GM21737 (cell line): ENCODE measurements at regions not wholly inside any gene's neighbourhood (a gene's known extent, or its start where the extent isn't known, plus 50 kb on each side); places are given as distances from the start of the nearest gene placed in this dataset.
"Not testable (repeated sequence)": the region's sequence is repeated elsewhere in the genome, so short reads cannot be mapped to it uniquely, and the experiment has no call there.

Experiments used
- ATAC-seq: cut with Tn5 transposase; IDR thresholded peaks from one replicate; pipeline ENCODE4 v1.9.1; 2021; ENCODE audit warnings: mild to moderate bottlenecking, moderate library complexity; ENCODE audit not compliant: unreplicated experiment

DNA sequence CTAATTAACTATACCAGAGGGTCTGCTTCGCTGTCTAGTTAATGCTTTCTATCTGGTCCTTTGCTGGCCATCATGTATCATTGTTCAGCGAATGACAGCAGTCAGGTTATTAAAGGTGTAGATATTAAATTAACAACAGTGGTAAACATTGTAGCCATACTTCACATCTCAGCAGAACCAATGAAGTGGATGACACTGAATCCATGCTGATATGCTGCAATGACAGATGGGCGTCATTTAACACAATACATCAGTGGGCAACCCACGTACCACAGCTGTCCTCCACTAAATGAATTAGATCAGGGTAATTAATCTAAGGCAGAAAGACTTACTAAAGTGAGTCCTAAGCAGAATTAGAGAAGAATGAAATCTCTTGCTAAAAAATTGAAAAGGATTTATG is 767.2 kb downstream of the NXPH1 start:
- no peak for ATAC-seq

- ATAC-seq = no peak
Observed at GRCh38 chr7:9201928-9202327, 768.5 kb downstream of the NXPH1 start.

DNA sequence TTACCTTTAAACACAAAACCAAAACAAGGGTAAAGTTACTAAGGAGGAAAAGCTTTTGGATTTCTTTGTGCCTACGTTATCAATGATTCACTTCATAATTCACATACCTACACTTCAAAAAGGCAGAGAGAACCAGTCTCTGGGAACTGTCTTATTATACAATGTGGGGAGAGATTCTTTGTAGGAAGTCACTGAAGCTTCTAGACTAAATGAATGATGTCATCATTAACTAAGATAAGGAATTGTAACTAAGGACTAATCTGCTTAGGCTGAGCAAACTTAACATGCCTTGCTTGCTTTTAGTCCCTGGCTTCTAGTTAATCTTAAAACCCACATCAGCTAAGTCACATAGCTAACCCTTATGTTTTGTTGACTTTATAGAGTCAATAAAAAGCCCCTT is 771.2 kb downstream of the NXPH1 start:
- no peak for ATAC-seq

- no peak for ATAC-seq
Observed at GRCh38 chr7:9210114-9210513, 776.7 kb downstream of the NXPH1 start.

DNA sequence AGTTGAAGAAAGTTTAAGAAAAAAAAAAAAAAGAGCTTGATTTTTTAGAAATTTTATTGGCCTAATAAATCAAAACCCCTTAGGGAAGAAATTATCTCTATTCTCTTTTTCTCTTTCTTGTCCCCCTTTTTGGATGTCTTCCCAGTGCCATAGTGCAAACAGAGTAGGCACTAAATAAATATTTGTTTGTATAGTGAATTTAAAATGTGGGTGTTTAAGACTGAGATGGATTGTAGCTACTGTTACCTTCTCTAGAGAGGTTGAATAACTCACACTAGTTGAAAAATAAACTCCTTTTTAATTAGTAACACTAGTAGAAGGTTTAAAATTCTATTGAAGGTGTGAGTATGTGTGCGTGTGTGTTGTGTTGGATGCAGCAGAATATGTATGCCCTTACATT is 783.8 kb downstream of the NXPH1 start:
- no peak for ATAC-seq

GRCh38 chr7:9226500-9226899 is 793.1 kb downstream of the NXPH1 start:
- no peak for ATAC-seq

DNA sequence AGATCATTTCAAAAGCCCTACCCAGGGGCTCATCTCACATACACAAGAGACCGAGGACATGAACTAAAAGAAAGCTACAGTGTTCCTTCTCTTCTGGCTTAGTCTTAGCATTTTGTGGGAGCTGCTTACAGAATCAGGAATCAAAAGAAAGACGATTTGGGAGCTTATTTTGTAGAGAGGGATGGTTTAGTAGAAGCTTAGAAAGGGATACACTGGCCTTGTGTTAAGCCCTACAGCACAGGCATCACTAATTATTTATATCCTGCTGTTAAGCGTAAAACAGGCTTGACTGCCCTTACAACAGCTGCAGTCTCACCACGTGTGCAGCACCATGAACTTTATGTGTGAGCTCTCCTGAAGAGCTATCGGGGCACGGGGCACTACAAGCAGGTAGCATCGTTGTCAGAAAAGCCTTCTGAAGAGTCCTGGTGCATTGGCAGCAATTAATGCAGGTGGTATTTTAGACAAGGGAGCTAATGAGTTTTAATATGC is 798.3 kb downstream of the NXPH1 start:
- ATAC-seq = no peak

- no peak for ATAC-seq
Observed at GRCh38 chr7:9240001-9240400, 806.6 kb downstream of the NXPH1 start.

- ATAC-seq = no peak
Observed at GRCh38 chr7:9241826-9242225, 808.4 kb downstream of the NXPH1 start.

- ATAC-seq = no peak
Observed at GRCh38 chr7:9242636-9243035, 809.2 kb downstream of the NXPH1 start.

- ATAC-seq = no peak
Observed at GRCh38 chr7:9250876-9251275, 817.5 kb downstream of the NXPH1 start.

- no peak for ATAC-seq
Observed at GRCh38 chr7:9264395-9264794, 831.0 kb downstream of the NXPH1 start.

DNA sequence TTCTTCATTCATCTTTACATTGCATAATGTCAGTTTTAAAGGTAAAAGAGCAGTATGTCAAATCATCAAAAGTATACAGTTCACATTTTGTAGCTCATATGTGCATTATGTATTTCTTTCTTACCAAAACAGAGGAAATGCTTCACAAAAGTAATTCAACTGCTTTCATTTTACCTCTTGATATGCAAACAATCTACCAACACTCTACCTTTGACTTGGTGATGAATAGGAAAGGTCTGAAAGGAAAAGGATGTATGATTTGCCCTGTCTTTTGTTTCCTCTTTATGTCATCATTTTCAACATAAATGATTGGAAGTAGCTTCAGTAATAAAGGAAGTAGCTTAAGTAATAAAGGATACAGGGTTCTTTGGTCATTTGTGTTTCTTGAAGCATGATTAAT is 846.7 kb downstream of the NXPH1 start:
- no peak for ATAC-seq

DNA sequence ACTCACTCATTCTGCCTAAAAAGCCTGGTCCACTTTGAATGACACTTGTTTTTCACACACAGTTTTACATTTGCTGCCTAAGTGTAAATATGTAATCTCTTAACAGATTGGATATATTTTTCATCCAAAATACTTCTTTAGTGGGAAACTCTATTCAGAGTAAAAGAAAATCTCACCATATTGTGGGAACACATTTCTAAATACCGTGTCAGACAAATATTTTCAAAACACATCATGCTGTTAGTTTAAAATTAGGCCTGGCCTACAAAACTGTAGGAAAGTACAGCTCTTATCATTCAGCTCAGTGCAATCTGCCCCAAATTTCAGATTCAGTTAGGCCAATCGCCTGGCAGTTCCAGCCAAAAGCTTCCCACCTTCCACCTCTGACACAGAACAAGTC is 849.8 kb downstream of the NXPH1 start:
- no peak for ATAC-seq

DNA sequence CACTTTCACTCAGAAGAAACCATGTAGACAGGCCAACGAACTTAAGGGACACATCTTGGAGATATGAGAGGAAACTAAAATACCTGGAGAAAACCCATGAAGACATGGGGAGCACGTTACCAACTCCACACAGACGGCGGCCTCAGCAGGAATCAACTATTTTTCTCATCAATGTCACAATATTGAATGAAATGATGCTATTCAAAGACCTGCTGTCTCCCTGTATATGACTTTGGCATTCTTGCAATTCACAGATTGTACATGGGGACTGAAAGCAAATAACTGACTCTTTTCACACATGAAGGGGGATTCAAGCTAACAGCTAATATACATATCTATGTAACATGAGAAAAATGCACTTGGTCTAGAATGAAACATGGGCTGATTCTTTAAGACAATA is 869.0 kb downstream of the NXPH1 start:
- ATAC-seq = no peak

- no peak for ATAC-seq
Observed at GRCh38 chr7:9307131-9307530, 873.7 kb downstream of the NXPH1 start.

- ATAC-seq = no peak
Observed at GRCh38 chr7:9324513-9324912, 891.1 kb downstream of the NXPH1 start.

DNA sequence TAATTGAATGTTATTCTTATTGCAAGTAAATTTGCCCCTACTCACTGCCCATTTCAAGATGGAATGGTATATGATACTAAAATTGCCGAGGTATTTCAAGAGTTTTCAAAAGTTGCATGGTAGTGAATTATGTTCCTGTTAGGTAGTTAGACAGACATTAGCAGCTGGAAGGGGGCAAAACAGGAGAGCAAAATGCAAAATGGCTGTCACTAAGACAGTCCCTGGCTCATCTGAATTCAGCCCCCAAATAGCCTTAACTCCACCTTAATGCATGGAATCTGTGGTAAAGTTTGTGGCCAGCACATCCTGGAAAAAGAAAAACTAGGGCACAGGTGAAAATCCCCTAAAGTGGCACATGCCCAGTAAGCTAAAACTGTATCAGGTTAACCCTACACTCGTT is 894.9 kb downstream of the NXPH1 start:
- no peak for ATAC-seq

GRCh38 chr7:9349625-9350024 is 916.2 kb downstream of the NXPH1 start:
- ATAC-seq = no peak

DNA sequence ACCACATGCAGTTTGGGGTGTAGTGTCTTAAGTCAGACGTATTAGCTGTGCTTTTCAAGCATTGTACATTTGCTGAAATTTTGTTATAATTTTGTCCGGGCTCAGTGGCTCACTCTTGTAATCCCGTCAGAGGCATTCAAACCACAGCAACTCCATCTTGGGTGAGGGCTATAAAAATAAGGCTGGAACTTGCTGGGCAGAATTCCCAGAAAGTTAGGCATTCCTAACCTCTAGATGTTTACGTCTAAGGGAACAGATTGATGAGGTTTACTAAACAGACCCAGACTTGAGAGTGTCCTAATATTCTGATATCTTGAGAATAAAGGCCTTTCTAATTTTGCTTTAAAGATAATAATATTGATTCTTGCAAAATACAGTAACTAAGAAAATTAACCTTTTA is 957.8 kb downstream of the NXPH1 start:
- no peak for ATAC-seq

- no peak for ATAC-seq
Observed at GRCh38 chr7:9391984-9392383, 958.6 kb downstream of the NXPH1 start.

GRCh38 chr7:9404386-9404785 is 971.0 kb downstream of the NXPH1 start:
- not testable (repeated sequence) for ATAC-seq

GRCh38 chr7:9407816-9408215 is 974.4 kb downstream of the NXPH1 start:
- ATAC-seq = no peak

DNA sequence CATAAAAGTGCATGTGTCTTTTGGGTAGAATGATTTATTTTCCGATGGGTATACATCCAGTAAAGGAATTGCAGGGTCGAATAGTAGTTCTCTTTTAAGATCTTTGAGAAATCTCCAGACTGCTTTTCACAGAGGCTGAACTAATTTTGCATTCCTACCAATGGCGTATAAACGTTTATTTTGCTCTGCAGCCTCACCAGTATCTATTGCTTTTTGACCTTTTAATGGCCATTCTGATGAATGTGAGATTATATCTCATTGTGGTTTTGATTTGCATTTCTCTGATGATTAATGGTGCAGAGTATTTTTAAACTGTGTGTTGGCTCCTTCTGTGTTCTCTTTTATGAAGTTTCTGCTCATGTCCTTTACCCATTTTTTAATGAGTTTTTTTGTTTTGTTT is 1020.1 kb downstream of the NXPH1 start:
- no peak for ATAC-seq
